Upper lobe of left lung (tissue), 6 donors: ENCODE measurements at regions not wholly inside any gene's neighbourhood (a gene's known extent, or its start where the extent isn't known, plus 50 kb on each side); places are given as distances from the start of the nearest gene placed in this dataset.

ENCODE experiments used
- ATAC-seq, 2 donors: fragments of 200-7000 bp; cut with Tn5 transposase; one replicate each; pipeline ENCODE4 v1.9.1; 2022; ENCODE audit warnings: mild to moderate bottlenecking in 2 of 2, moderate library complexity in 2 of 2; ENCODE audit not compliant: low FRiP score in 2 of 2
- DNase-seq, 2 donors: peaks; one replicate each; pipeline ENCODE4 v3.0.0-alpha.2; 2019 to 2020
- H3K27ac ChIP-seq, 4 donors: fragments of 200-600 bp; sonication (generic); one replicate each; pipeline ENCODE4 v1.5.1; 2016 to 2019
- H3K27me3 ChIP-seq, 4 donors: fragments of 200-600 bp; sonication (generic); one replicate each; pipeline ENCODE4 v1.5.1; 2017 to 2019
- H3K36me3 ChIP-seq, 4 donors: fragments of 200-600 bp; sonication (generic); one replicate each; pipeline ENCODE4 v1.5.1; 2016 to 2019
- H3K4me1 ChIP-seq, 4 donors: fragments of 200-600 bp; sonication (generic); one replicate each; pipeline ENCODE4 v1.5.1; 2018 to 2019
- H3K4me3 ChIP-seq, 4 donors: fragments of 200-600 bp; sonication (generic); one replicate each; pipeline ENCODE4 v1.5.1; 2017 to 2019; ENCODE audit warnings: mild to moderate bottlenecking in 2 of 4, moderate library complexity in 1 of 4
- H3K9me3 ChIP-seq, 4 donors: fragments of 200-600 bp; sonication (generic); one replicate each; pipeline ENCODE4 v1.5.1; 2018 to 2019
- EP300 ChIP-seq, 4 donors: sonication (generic); formaldehyde crosslinking; IDR thresholded peaks; one replicate each; pipeline ENCODE4 v1.5.1; 2017; ENCODE audit warnings: antibody characterized with exemption in 4 of 4, control low read depth in 2 of 4
- POLR2A ChIP-seq, 4 donors: fragments of 450-650 bp; IDR thresholded peaks; one replicate each; pipeline ENCODE4 v1.5.1; 2016 to 2017; ENCODE audit warnings: antibody characterized with exemption in 4 of 4, mild to moderate bottlenecking in 2 of 4
- POLR2AphosphoS5 ChIP-seq, 2 donors: sonication (generic); formaldehyde crosslinking; IDR thresholded peaks; one replicate each; pipeline ENCODE4 v1.5.1; 2017; ENCODE audit warnings: antibody characterized with exemption in 2 of 2
- WGBS, 2 donors: methylation state at CpG; one replicate each; pipeline ENCODE4 v1.1.5; 2017 to 2018; 5-methylcytosine and 5-hydroxymethylcytosine counted together
- TF ChIP-seq, protein P1 (sequence below), 6 experiments: fragments of 450-650 bp in 4 of 6; fragments of 200-600 bp in 2 of 6; sonication (generic) in 2 of 6; IDR thresholded peaks; one replicate each; pipeline ENCODE4 v1.5.1; 2016 to 2019; ENCODE audit warnings: antibody characterized with exemption in 6 of 6
- donor health status: DM: no; HTN: no; CAD: no; lungs with moderate emphysema.
- donor health status: DM: no; HTN: yes; CAD: no; lungs with severe emphysema.

DNA sequence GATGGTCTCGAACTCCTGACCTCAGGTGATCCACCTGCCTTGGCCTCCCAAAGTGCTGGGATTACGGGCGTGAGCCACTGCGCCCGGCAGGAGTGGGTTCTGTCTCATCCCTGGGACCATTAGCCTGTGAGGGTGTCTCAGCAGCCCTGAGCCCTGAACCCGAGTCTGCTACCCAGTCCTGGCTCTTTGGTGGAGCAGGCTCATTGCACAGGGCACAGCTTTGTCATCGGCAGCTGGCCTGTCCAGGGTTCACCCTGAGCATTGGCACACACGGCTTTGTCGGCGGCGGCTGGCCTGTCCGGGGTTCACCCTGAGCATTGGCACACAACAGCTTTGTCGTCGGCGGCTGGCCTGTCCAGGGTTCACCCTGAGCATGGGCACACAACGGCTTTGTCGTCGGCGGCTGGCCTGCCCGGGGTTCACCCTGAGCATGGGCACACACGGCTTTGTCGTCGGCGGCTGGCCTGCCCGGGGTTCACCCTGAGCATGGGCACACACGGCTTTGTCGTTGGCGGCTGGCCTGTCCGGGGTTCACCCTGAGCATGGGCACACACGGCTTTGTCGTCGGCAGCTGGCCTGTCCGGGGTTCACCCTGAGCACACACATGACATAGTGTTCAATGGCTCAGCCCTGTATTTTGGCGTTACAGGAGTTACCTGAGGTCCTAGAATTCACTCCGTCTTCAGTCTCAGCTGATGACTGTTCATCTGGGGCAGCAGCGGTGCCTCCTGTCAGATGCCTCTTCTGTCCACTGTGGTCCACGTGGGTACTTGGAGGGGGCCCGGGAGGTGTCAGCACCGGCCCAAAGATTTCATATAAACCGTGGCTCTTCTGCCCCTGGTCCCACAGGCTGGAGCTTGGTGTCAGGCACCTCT is 1082.5 kb downstream of the BRD1 start:
- Histone ChIP-seq H3K27me3 (no peaks in the 10 kb centered on the region), H3K4me3 (no peak overlapping the region), H3K36me3 (no peaks in the 10 kb centered on the region), H3K27ac (no peak overlapping the region), H3K4me1 (no peaks in the 10 kb centered on the region), H3K9me3 (no peaks in the 10 kb centered on the region)
- DNase-seq (peak in 1 of 2 donors; percentile 68), ATAC-seq (no peak)
- no peak for TF ChIP-seq EP300 (IDR thresholded peaks at IDR 0.05)
- TF ChIP-seq POLR2AphosphoS5 (IDR thresholded peaks at IDR 0.05) = no peak
- TF ChIP-seq, protein P1, sequence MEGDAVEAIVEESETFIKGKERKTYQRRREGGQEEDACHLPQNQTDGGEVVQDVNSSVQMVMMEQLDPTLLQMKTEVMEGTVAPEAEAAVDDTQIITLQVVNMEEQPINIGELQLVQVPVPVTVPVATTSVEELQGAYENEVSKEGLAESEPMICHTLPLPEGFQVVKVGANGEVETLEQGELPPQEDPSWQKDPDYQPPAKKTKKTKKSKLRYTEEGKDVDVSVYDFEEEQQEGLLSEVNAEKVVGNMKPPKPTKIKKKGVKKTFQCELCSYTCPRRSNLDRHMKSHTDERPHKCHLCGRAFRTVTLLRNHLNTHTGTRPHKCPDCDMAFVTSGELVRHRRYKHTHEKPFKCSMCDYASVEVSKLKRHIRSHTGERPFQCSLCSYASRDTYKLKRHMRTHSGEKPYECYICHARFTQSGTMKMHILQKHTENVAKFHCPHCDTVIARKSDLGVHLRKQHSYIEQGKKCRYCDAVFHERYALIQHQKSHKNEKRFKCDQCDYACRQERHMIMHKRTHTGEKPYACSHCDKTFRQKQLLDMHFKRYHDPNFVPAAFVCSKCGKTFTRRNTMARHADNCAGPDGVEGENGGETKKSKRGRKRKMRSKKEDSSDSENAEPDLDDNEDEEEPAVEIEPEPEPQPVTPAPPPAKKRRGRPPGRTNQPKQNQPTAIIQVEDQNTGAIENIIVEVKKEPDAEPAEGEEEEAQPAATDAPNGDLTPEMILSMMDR (IDR thresholded peaks at IDR 0.05) = no peak
- TF ChIP-seq POLR2A (IDR thresholded peaks at IDR 0.05) = no peak
- 92 to 96% methylated on average over 30 to 32 of the region's 40 CpGs for WGBS, 2 donors

DNA sequence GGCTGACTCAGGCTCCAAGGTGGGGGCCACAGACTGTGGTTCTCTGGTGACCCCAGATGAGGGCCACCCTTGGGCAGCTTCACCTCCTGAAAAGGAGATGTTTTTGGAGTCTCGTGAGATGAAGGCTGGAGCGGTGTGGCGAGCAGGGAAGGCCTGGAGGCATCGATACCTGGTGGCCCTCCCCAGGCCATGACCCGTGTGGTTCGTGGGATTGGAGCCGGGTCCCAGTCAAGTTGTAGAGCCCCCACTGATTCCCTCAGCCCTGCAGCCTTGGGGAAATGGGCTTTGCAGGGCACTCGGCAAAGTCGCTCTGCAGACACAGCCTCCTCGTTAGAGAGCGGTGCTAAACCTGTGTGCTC is 1083.4 kb downstream of the BRD1 start:
- Histone ChIP-seq H3K27me3 (no peaks in the 10 kb centered on the region), H3K4me3 (no peak overlapping the region), H3K36me3 (no peaks in the 10 kb centered on the region), H3K27ac (no peak overlapping the region), H3K9me3 (no peaks in the 10 kb centered on the region), H3K4me1 (no peaks in the 10 kb centered on the region)
- WGBS, 2 donors = 94 to 100% methylated on average over 3 to 11 of the region's 11 CpGs
- no peak for TF ChIP-seq POLR2AphosphoS5 (IDR thresholded peaks at IDR 0.05)
- no peak for TF ChIP-seq EP300 (IDR thresholded peaks at IDR 0.05)
- TF ChIP-seq, protein P1 (IDR thresholded peaks at IDR 0.05) = no peak
- TF ChIP-seq POLR2A (IDR thresholded peaks at IDR 0.05) = no peak
- ATAC-seq (no peak), DNase-seq (peak in 1 of 2 donors; percentile 31)

DNA sequence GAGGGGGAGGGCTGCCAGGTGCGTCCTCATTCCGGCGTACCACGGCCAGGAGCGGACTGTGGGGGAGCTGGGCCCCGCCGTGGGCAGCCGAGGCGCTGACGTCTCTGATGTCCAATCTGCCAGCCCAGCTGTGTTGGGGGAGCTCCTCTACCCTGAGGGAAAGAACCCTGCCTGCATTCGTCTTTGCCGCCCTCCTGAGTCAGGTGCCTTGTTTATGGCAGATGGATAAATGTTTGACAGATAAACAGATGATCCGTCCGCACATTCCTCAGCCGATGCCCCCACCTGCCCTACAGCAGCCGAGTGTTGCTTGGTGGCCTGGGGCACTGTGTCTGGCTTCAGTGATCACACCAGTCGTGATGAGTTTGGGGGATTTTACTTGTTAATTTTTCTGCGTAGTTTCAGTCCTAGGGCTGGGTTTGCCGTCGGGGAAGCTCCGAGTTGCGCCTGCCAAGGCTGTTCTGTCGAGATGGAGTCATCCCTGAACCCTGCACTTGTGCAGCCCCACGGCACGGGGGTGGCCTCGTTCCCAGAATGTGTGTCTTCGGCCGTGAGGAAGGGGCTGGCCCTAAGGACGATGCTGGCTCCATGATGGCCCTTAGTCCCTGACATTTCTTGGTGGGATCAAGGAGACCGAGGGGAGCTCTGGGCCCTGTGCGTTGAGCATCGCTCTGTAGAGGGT is 1083.9 kb downstream of the BRD1 start:
- DNase-seq = peak; percentile 14 to 60
- H3K27ac ChIP-seq = no peak overlapping the region
- no peak for TF ChIP-seq POLR2AphosphoS5 (IDR thresholded peaks at IDR 0.05)
- TF ChIP-seq EP300 (IDR thresholded peaks at IDR 0.05) = no peak
- TF ChIP-seq, protein P1 (IDR thresholded peaks at IDR 0.05) = no peak
- no peak for TF ChIP-seq POLR2A (IDR thresholded peaks at IDR 0.05)
- no peaks in the 10 kb centered on the region for H3K36me3 ChIP-seq
- no peak for ATAC-seq
- WGBS, 2 donors = 87 to 89% methylated on average over 27 to 32 of the region's 32 CpGs
- H3K9me3 ChIP-seq = no peaks in the 10 kb centered on the region
- H3K4me1 ChIP-seq = no peaks in the 10 kb centered on the region
- no peak overlapping the region for H3K4me3 ChIP-seq
- H3K27me3 ChIP-seq = no peaks in the 10 kb centered on the region

- no peaks in the 10 kb centered on the region for H3K9me3 ChIP-seq
- H3K4me3 ChIP-seq = no peak overlapping the region
- no peak for ATAC-seq
- no peaks in the 10 kb centered on the region for H3K36me3 ChIP-seq
- DNase-seq = peak; percentile 18 to 81
- no peaks in the 10 kb centered on the region for H3K27me3 ChIP-seq
- H3K4me1 ChIP-seq = no peaks in the 10 kb centered on the region
- TF ChIP-seq EP300 (IDR thresholded peaks at IDR 0.05) (no peak), POLR2AphosphoS5 (IDR thresholded peaks at IDR 0.05) (no peak), POLR2A (IDR thresholded peaks at IDR 0.05) (no peak)
- TF ChIP-seq, protein P1 (IDR thresholded peaks at IDR 0.05) = no peak
- H3K27ac ChIP-seq = no peak overlapping the region
- WGBS, 2 donors = 94 to 95% methylated on average over 30 to 34 of the region's 39 CpGs
Measured at GRCh38 chr22:48742556-48743343, 1084.9 kb downstream of the BRD1 start.
